PC-9 (cell line): ENCODE measurements at regions not wholly inside any gene's neighbourhood (a gene's known extent, or its start where the extent isn't known, plus 50 kb on each side); places are given as distances from the start of the nearest gene placed in this dataset.

Source experiments
- BruUV-seq: library from RNA; stranded (reverse); fragments of 400-500 nt; replicated peaks from 2 replicates; lab custom pipeline; 2021; lab: Mats Ljungman, UMichigan
- CTCF ChIA-PET: fragments of 300-600 bp; sonication (Branson Sonifier 250); formaldehyde crosslinking; loops from one replicate; lab custom pipeline; 2022; ENCODE audit warnings: antibody characterized with exemption; lab: Charles Lee
- POLR2A ChIA-PET: fragments of 300-600 bp; sonication (Branson Sonifier 250); formaldehyde crosslinking; loops from one replicate; lab custom pipeline; 2022; ENCODE audit warnings: antibody characterized with exemption; ENCODE audit not compliant: unreplicated experiment; lab: Charles Lee
- DNase-seq, 2 experiments: peaks; one replicate each; pipeline versions ENCODE4 v3.0.0 to v3.0.0-alpha.2; 2015 to 2022; ENCODE audit warnings: mixed read lengths in 1 of 2
- H2AFZ ChIP-seq: fragments of 200-600 bp; sonication (generic); 2 replicates; pipeline ENCODE4 v1.8.1; 2017; ENCODE audit warnings: antibody characterized with exemption
- H3F3A ChIP-seq: fragments of 200-600 bp; sonication (generic); 2 replicates; pipeline ENCODE4 v1.8.1; 2017; ENCODE audit warnings: antibody characterized with exemption, mild to moderate bottlenecking, low read depth; ENCODE audit not compliant: insufficient read depth
- H3K27ac ChIP-seq: fragments of 200-600 bp; sonication (generic); 2 replicates; pipeline ENCODE4 v1.6.1; 2016; ENCODE audit warnings: mixed run types
- H3K27me3 ChIP-seq: fragments of 200-600 bp; sonication (generic); 2 replicates; pipeline ENCODE4 v1.6.1; 2016; ENCODE audit warnings: low read depth, mixed run types; ENCODE audit not compliant: insufficient read depth
- H3K36me3 ChIP-seq: fragments of 200-600 bp; sonication (generic); 2 replicates; pipeline ENCODE4 v1.6.1; 2016; ENCODE audit warnings: low read depth, mixed run types
- H3K4me1 ChIP-seq: fragments of 200-600 bp; sonication (generic); replicated peaks from 2 replicates; pipeline ENCODE4 v1.6.1; 2016; ENCODE audit warnings: mixed run types; ENCODE audit not compliant: insufficient read depth
- H3K4me2 ChIP-seq: fragments of 200-600 bp; sonication (generic); 2 replicates; pipeline ENCODE4 v1.6.1; 2017; ENCODE audit warnings: mixed run types
- H3K4me3 ChIP-seq: fragments of 200-600 bp; sonication (generic); 2 replicates; pipeline ENCODE4 v1.6.1; 2016; ENCODE audit warnings: mixed run types
- H3K79me2 ChIP-seq: fragments of 200-600 bp; sonication (generic); 2 replicates; pipeline ENCODE4 v1.6.1; 2017; ENCODE audit warnings: low read depth, mixed run types
- H3K9me2 ChIP-seq: fragments of 200-600 bp; sonication (generic); 2 replicates; pipeline ENCODE4 v1.8.1; 2017; ENCODE audit warnings: mild to moderate bottlenecking; ENCODE audit not compliant: insufficient read depth
- H3K9me3 ChIP-seq: fragments of 200-600 bp; sonication (generic); 2 replicates; pipeline ENCODE4 v1.8.1; 2016; ENCODE audit warnings: low read depth; ENCODE audit not compliant: insufficient read depth
- H4K20me1 ChIP-seq: fragments of 200-600 bp; sonication (generic); 2 replicates; pipeline ENCODE4 v1.8.1; 2017; ENCODE audit not compliant: insufficient read depth
- CTCF ChIP-seq: fragments of 200-600 bp; sonication (generic); conservative IDR thresholded peaks from 2 replicates; pipeline ENCODE4 v1.6.1; 2017; ENCODE audit warnings: mixed run types, antibody characterized with exemption, mild to moderate bottlenecking, moderate library complexity
- EZH2 ChIP-seq: fragments of 200-600 bp; sonication (generic); IDR thresholded peaks from 2 replicates; pipeline ENCODE4 v1.8.0; 2017; ENCODE audit warnings: antibody characterized with exemption, low read depth
- intact Hi-C: fragments of 100-400 bp; cut with micrococcal nuclease; formaldehyde crosslinking; loops from one replicate; pipeline ENCODE4 v1.10.0; 2022; ENCODE audit not compliant: unreplicated experiment

- no peak for DNase-seq
- Histone ChIP-seq H3K4me3 (no peak overlapping the region), H3K27ac (no peak overlapping the region), H3K79me2 (no peaks in the 10 kb centered on the region), H3K9me2 (no peaks in the 10 kb centered on the region), H3K4me1 (peaks cover 8% of the 10 kb centered on the region), H3F3A (no peaks in the 10 kb centered on the region), H2AFZ (no peak overlapping the region), H4K20me1 (no peaks in the 10 kb centered on the region), H3K4me2 (no peak overlapping the region), H3K9me3 (no peaks in the 10 kb centered on the region), H3K27me3 (no peaks in the 10 kb centered on the region), H3K36me3 (no peaks in the 10 kb centered on the region)
- BruUV-seq = no TSS peak
- ChIA-PET POLR2A (no interaction called here), CTCF (no interaction called here)
- no peak for TF ChIP-seq EZH2
- no peak for TF ChIP-seq CTCF
- intact Hi-C loops = no loop called here
Observed at GRCh38 chr1:90501281-90501680, 215.8 kb downstream of the BARHL2 start.

- DNase-seq = no peak
- no peaks in the 10 kb centered on the region for H3K4me1 ChIP-seq
- H2AFZ ChIP-seq = no peak overlapping the region
- no peak overlapping the region for H3K4me2 ChIP-seq
- no peaks in the 10 kb centered on the region for H4K20me1 ChIP-seq
- ChIA-PET CTCF (no interaction called here), POLR2A (no interaction called here)
- no peak overlapping the region for H3K27ac ChIP-seq
- 0 out of 2 replicates have a peak, but pooled peaks cover 3% of the 10 kb centered on the region for H3K9me3 ChIP-seq
- no TSS peak for BruUV-seq
- intact Hi-C loops = no loop called here
- no peaks in the 10 kb centered on the region for H3K79me2 ChIP-seq
- H3K27me3 ChIP-seq = no peaks in the 10 kb centered on the region
- no peaks in the 10 kb centered on the region for H3K9me2 ChIP-seq
- H3K36me3 ChIP-seq = no peaks in the 10 kb centered on the region
- H3K4me3 ChIP-seq = no peak overlapping the region
- TF ChIP-seq CTCF (no peak), EZH2 (no peak)
- H3F3A ChIP-seq = no peaks in the 10 kb centered on the region
Observed at GRCh38 chr1:90494748-90495282, 222.3 kb downstream of the BARHL2 start.

GRCh38 chr1:90488451-90488850 is 228.7 kb downstream of the BARHL2 start:
- H3K4me2 ChIP-seq = no peak overlapping the region
- H3F3A ChIP-seq = no peaks in the 10 kb centered on the region
- 0 out of 2 replicates have a peak, but pooled peaks cover 7% of the 10 kb centered on the region for H3K9me3 ChIP-seq
- no TSS peak for BruUV-seq
- H3K4me1 ChIP-seq = no peaks in the 10 kb centered on the region
- ChIA-PET CTCF (no interaction called here), POLR2A (no interaction called here)
- DNase-seq = no peak
- no peak overlapping the region for H3K4me3 ChIP-seq
- H4K20me1 ChIP-seq = no peaks in the 10 kb centered on the region
- H2AFZ ChIP-seq = no peak overlapping the region
- no peaks in the 10 kb centered on the region for H3K36me3 ChIP-seq
- no peaks in the 10 kb centered on the region for H3K27me3 ChIP-seq
- intact Hi-C loops = no loop called here
- 0 out of 2 replicates have a peak, but pooled peaks cover 3% of the 10 kb centered on the region for H3K9me2 ChIP-seq
- H3K27ac ChIP-seq = no peak overlapping the region
- H3K79me2 ChIP-seq = no peaks in the 10 kb centered on the region
- TF ChIP-seq EZH2 (no peak), CTCF (no peak)
